SK-N-SH treated with all-trans-retinoic acid at 6 μM for 48 hours (cell line): ENCODE measurements at regions not wholly inside any gene's neighbourhood (a gene's known extent, or its start where the extent isn't known, plus 50 kb on each side); places are given as distances from the start of the nearest gene placed in this dataset.

Experiments used
- ARNTL ChIP-seq: fragments of 450-650 bp; formaldehyde crosslinking; IDR thresholded peaks from 2 replicates; pipeline ENCODE4 v1.5.0; 2020; ENCODE audit warnings: low read depth, mild to moderate bottlenecking, moderate library complexity, borderline replicate concordance
- CSDC2 ChIP-seq: fragments of 250-450 bp; sonication (Bioruptor Pico); IDR thresholded peaks from 2 replicates; pipeline ENCODE4 v1.5.0; 2020; ENCODE audit warnings: mild to moderate bottlenecking, moderate library complexity
- GLIS3 ChIP-seq: fragments of 250-450 bp; sonication (Bioruptor Pico); IDR thresholded peaks from 2 replicates; pipeline ENCODE4 v1.5.0; 2020; ENCODE audit warnings: mild to moderate bottlenecking, moderate library complexity
- OSR1 ChIP-seq: fragments of 250-450 bp; sonication (Bioruptor Pico); IDR thresholded peaks from 2 replicates; pipeline ENCODE4 v1.8.0; 2022; ENCODE audit warnings: moderate library complexity, mild to moderate bottlenecking, inconsistent platforms
- PATZ1 ChIP-seq: fragments of 250-450 bp; sonication (Bioruptor Pico); IDR thresholded peaks from 2 replicates; pipeline ENCODE4 v1.8.0; 2020; ENCODE audit warnings: mild to moderate bottlenecking, moderate library complexity, borderline replicate concordance
- SNAI2 ChIP-seq: fragments of 250-450 bp; sonication (Bioruptor Pico); IDR thresholded peaks from 2 replicates; pipeline ENCODE4 v1.5.0; 2020; ENCODE audit warnings: mild to moderate bottlenecking, moderate library complexity
- TCF4 ChIP-seq: fragments of 250-450 bp; sonication (Bioruptor Pico); IDR thresholded peaks from 2 replicates; pipeline ENCODE4 v1.8.0; 2021; ENCODE audit warnings: mild to moderate bottlenecking, moderate library complexity, borderline replicate concordance
- TOX ChIP-seq: fragments of 250-450 bp; sonication (Bioruptor Pico); IDR thresholded peaks from 2 replicates; pipeline ENCODE4 v1.8.0; 2021; ENCODE audit warnings: mild to moderate bottlenecking, moderate library complexity, borderline replicate concordance
- ZC3H10 ChIP-seq: fragments of 250-450 bp; sonication (Bioruptor Pico); IDR thresholded peaks from 2 replicates; pipeline ENCODE4 v1.5.1; 2021; ENCODE audit warnings: mild to moderate bottlenecking, moderate library complexity
- ZFP3 ChIP-seq: fragments of 250-450 bp; sonication (Bioruptor Pico); IDR thresholded peaks from 2 replicates; pipeline ENCODE4 v1.5.0; 2020; ENCODE audit warnings: mild to moderate bottlenecking, moderate library complexity
- ZNF70 ChIP-seq: fragments of 450-650 bp; formaldehyde crosslinking; IDR thresholded peaks from 2 replicates; pipeline ENCODE4 v1.5.0; 2020; ENCODE audit warnings: mild to moderate bottlenecking, moderate library complexity
- ZNF8 ChIP-seq: fragments of 450-650 bp; formaldehyde crosslinking; IDR thresholded peaks from 2 replicates; pipeline ENCODE4 v1.5.0; 2020; ENCODE audit warnings: mild to moderate bottlenecking, moderate library complexity
- TF ChIP-seq, protein P1 (sequence below): fragments of 250-450 bp; sonication (Bioruptor Pico); IDR thresholded peaks from 2 replicates; pipeline ENCODE4 v1.5.0; 2020; ENCODE audit warnings: mild to moderate bottlenecking, moderate library complexity
- TF ChIP-seq, protein P2 (sequence below): fragments of 250-450 bp; sonication (Bioruptor Pico); IDR thresholded peaks from 2 replicates; pipeline ENCODE4 v1.5.1; 2021; ENCODE audit warnings: mild to moderate bottlenecking, moderate library complexity

DNA sequence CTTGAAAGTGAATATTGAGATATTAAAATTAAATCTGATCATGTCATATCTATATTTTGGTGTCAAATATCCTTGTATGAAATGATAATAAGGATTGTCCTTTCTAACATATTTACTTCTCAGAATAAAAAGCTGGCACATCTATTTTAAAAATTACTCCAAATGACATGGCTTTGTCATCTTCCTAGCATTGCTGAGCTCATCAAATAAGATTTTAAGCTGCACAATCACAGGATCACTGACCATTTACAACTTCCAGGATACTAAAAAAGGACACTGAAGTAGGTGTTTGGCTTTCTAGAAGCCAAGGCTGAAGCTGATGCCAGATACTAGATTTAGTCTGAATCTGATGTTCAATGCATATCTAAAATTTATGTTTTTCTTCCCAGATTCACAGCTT, 351.1 kb downstream of the BMP4 start:
- TF ChIP-seq TCF4 (CRISPR knock-in tag) = no peak
- no peak for TF ChIP-seq SNAI2 (CRISPR knock-in tag)
- no peak for TF ChIP-seq CSDC2 (CRISPR knock-in tag)
- TF ChIP-seq ZNF70 (CRISPR knock-in tag) = no peak
- no peak for TF ChIP-seq OSR1
- TF ChIP-seq ZC3H10 (CRISPR knock-in tag) = no peak
- TF ChIP-seq, protein P1, sequence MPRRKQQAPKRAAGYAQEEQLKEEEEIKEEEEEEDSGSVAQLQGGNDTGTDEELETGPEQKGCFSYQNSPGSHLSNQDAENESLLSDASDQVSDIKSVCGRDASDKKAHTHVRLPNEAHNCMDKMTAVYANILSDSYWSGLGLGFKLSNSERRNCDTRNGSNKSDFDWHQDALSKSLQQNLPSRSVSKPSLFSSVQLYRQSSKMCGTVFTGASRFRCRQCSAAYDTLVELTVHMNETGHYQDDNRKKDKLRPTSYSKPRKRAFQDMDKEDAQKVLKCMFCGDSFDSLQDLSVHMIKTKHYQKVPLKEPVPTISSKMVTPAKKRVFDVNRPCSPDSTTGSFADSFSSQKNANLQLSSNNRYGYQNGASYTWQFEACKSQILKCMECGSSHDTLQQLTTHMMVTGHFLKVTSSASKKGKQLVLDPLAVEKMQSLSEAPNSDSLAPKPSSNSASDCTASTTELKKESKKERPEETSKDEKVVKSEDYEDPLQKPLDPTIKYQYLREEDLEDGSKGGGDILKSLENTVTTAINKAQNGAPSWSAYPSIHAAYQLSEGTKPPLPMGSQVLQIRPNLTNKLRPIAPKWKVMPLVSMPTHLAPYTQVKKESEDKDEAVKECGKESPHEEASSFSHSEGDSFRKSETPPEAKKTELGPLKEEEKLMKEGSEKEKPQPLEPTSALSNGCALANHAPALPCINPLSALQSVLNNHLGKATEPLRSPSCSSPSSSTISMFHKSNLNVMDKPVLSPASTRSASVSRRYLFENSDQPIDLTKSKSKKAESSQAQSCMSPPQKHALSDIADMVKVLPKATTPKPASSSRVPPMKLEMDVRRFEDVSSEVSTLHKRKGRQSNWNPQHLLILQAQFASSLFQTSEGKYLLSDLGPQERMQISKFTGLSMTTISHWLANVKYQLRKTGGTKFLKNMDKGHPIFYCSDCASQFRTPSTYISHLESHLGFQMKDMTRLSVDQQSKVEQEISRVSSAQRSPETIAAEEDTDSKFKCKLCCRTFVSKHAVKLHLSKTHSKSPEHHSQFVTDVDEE (CRISPR knock-in tag) = no peak
- no peak for TF ChIP-seq TOX (CRISPR knock-in tag)
- TF ChIP-seq PATZ1 (CRISPR knock-in tag) = no peak
- no peak for TF ChIP-seq GLIS3
- no peak for TF ChIP-seq ZFP3
- no peak for TF ChIP-seq ARNTL (CRISPR knock-in tag)
- TF ChIP-seq, protein P2, sequence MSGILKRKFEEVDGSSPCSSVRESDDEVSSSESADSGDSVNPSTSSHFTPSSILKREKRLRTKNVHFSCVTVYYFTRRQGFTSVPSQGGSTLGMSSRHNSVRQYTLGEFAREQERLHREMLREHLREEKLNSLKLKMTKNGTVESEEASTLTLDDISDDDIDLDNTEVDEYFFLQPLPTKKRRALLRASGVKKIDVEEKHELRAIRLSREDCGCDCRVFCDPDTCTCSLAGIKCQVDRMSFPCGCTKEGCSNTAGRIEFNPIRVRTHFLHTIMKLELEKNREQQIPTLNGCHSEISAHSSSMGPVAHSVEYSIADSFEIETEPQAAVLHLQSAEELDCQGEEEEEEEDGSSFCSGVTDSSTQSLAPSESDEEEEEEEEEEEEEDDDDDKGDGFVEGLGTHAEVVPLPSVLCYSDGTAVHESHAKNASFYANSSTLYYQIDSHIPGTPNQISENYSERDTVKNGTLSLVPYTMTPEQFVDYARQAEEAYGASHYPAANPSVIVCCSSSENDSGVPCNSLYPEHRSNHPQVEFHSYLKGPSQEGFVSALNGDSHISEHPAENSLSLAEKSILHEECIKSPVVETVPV (CRISPR knock-in tag) = no peak
- no peak for TF ChIP-seq ZNF8 (CRISPR knock-in tag)
